HEK293T (cell line): ENCODE measurements at regions not wholly inside any gene's neighbourhood (a gene's known extent, or its start where the extent isn't known, plus 50 kb on each side); places are given as distances from the start of the nearest gene placed in this dataset.

Experiments used
- ARNT ChIP-seq: fragments of 450-650 bp; IDR thresholded peaks from 2 replicates; pipeline ENCODE4 v1.6.1; 2017; ENCODE audit warnings: mild to moderate bottlenecking
- BHLHE40 ChIP-seq: fragments of 450-650 bp; IDR thresholded peaks from 2 replicates; pipeline ENCODE4 v1.6.1; 2016; ENCODE audit warnings: mild to moderate bottlenecking, moderate library complexity, borderline replicate concordance
- FOXA1 ChIP-seq: fragments of 450-650 bp; IDR thresholded peaks from 2 replicates; pipeline ENCODE4 v1.6.1; 2016; ENCODE audit warnings: mild to moderate bottlenecking
- FOXK2 ChIP-seq: fragments of 450-650 bp; IDR thresholded peaks from 2 replicates; pipeline ENCODE4 v1.6.1; 2016; ENCODE audit warnings: mild to moderate bottlenecking
- FOXM1 ChIP-seq: fragments of 450-650 bp; IDR thresholded peaks from 2 replicates; pipeline ENCODE4 v1.6.1; 2017; ENCODE audit warnings: mild to moderate bottlenecking, borderline replicate concordance
- HDGF ChIP-seq: fragments of 450-650 bp; IDR thresholded peaks from 2 replicates; pipeline ENCODE4 v1.6.1; 2017; ENCODE audit warnings: antibody characterized with exemption, borderline replicate concordance
- L3MBTL2 ChIP-seq: fragments of 450-650 bp; conservative IDR thresholded peaks from 2 replicates; pipeline ENCODE4 v1.6.1; 2016; ENCODE audit warnings: mild to moderate bottlenecking
- LEF1 ChIP-seq: fragments of 450-650 bp; IDR thresholded peaks from 2 replicates; pipeline ENCODE4 v1.6.1; 2017; ENCODE audit warnings: mild to moderate bottlenecking, borderline replicate concordance
- NFRKB ChIP-seq: fragments of 450-650 bp; IDR thresholded peaks from 2 replicates; pipeline ENCODE4 v1.6.1; 2016; ENCODE audit warnings: mild to moderate bottlenecking, moderate library complexity
- SP1 ChIP-seq: fragments of 450-650 bp; IDR thresholded peaks from 2 replicates; pipeline ENCODE4 v1.6.1; 2017
- SUZ12 ChIP-seq: fragments of 450-650 bp; IDR thresholded peaks from 2 replicates; pipeline ENCODE4 v1.6.1; 2016; ENCODE audit warnings: mild to moderate bottlenecking
- TARDBP ChIP-seq: fragments of 450-650 bp; IDR thresholded peaks from 2 replicates; pipeline ENCODE4 v1.6.1; 2016
- ZNF384 ChIP-seq: fragments of 450-650 bp; IDR thresholded peaks from 2 replicates; pipeline ENCODE4 v1.6.1; 2016
- TF ChIP-seq, protein P1 (sequence below): fragments of 450-650 bp; IDR thresholded peaks from 2 replicates; pipeline ENCODE4 v1.6.1; 2016

DNA sequence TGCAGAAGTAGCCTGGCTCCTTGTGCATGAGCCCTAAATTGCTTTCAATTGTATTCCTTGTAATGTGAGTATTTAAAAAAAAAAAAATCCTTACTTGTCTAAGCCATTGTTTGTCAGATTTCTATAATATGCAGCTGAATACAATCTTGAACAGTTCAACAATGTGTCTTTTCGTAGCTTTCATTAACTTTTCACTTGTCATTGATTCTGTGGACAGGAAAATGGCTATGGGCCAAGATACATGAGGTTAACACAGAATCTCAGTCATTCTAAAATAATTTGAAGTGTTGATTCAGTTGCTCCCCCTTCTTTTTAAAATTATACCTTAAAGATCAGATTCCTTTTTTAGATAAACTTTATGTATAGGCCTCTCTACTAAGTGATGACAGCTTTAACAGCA lies 395.8 kb upstream of the KLF12 start:
- TF ChIP-seq FOXA1 (no peak), FOXM1 (no peak), FOXK2 (no peak), HDGF (no peak), BHLHE40 (no peak), ARNT (no peak), SP1 (no peak), LEF1 (no peak), SUZ12 (no peak), L3MBTL2 (no peak), TARDBP (no peak), ZNF384 (no peak), NFRKB (no peak)
- TF ChIP-seq, protein P1, sequence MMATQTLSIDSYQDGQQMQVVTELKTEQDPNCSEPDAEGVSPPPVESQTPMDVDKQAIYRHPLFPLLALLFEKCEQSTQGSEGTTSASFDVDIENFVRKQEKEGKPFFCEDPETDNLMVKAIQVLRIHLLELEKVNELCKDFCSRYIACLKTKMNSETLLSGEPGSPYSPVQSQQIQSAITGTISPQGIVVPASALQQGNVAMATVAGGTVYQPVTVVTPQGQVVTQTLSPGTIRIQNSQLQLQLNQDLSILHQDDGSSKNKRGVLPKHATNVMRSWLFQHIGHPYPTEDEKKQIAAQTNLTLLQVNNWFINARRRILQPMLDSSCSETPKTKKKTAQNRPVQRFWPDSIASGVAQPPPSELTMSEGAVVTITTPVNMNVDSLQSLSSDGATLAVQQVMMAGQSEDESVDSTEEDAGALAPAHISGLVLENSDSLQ, result no peak
